Ascending aorta (tissue), 2 donors: ENCODE measurements at regions not wholly inside any gene's neighbourhood (a gene's known extent, or its start where the extent isn't known, plus 50 kb on each side); places are given as distances from the start of the nearest gene placed in this dataset.

ENCODE experiments used
- DNase-seq, 2 donors: peaks; one replicate each; pipeline ENCODE4 v3.0.0-alpha.2; 2019; ENCODE audit warnings: low spot score in 2 of 2
- H3K27ac ChIP-seq, 2 donors: fragments of 200-600 bp; sonication (generic); one replicate each; pipeline ENCODE4 v1.5.1; 2016 to 2017; ENCODE audit warnings: mild to moderate bottlenecking in 1 of 2
- H3K27me3 ChIP-seq: fragments of 200-600 bp; sonication (generic); one replicate; pipeline ENCODE4 v1.5.1; 2017
- H3K36me3 ChIP-seq, 2 donors: fragments of 200-600 bp; sonication (generic); one replicate each; pipeline ENCODE4 v1.5.1; 2016
- H3K4me1 ChIP-seq, 2 donors: fragments of 200-600 bp; sonication (generic); one replicate each; pipeline ENCODE4 v1.5.1; 2016 to 2017; ENCODE audit warnings: mild to moderate bottlenecking in 1 of 2
- H3K4me3 ChIP-seq, 2 donors: fragments of 200-600 bp; sonication (generic); one replicate each; pipeline ENCODE4 v1.5.1; 2016 to 2017; ENCODE audit warnings: mild to moderate bottlenecking in 1 of 2
- H3K9me3 ChIP-seq, 2 donors: fragments of 200-600 bp; sonication (generic); one replicate each; pipeline ENCODE4 v1.5.1; 2016
- intact Hi-C: fragments of 100-400 bp; cut with DNase I; formaldehyde crosslinking; loops from one replicate; pipeline ENCODE4 v1.15.1; 2023
- TF ChIP-seq, protein P1 (sequence below), 3 experiments: fragments of 200-600 bp in 2 of 3; fragments of 450-650 bp in 1 of 3; sonication (generic) in 2 of 3; IDR thresholded peaks; one replicate each; pipeline ENCODE4 v1.5.1; 2016 to 2019; ENCODE audit warnings: antibody characterized with exemption in 3 of 3, mild to moderate bottlenecking in 1 of 3, moderate library complexity in 1 of 3

DNA sequence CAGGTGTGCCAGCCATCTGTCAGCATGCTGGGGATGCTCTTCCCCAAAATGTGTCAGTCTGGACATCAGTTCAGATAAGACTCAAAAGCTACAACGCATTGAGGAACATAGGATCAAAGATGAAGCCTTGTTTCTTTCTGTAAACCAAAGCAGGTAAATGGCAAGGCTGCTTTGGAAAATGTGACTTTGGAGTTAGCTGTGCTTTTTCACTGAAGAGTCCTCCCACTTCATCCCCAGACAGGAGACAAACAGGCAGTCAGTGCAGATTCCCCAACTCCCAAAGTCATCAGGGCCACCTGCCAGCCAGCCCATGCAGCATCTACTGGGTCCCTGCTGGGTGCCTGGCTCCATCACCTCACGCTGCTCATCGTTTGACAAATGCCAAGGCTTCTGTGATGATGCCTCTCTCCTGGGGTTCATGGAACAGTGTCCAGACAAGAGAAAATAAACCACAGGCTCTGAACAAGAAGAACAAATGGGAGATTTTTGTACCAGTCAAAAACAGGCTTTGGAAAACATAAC, 205.0 kb upstream of the BTBD3 start:
- H3K4me3 ChIP-seq: no peak overlapping the region
- intact Hi-C loops: no loop called here
- no peaks in the 10 kb centered on the region for H3K27me3 ChIP-seq
- H3K9me3 ChIP-seq: no peaks in the 10 kb centered on the region
- H3K4me1 ChIP-seq: no peaks in the 10 kb centered on the region
- H3K36me3 ChIP-seq: no peaks in the 10 kb centered on the region
- TF ChIP-seq, protein P1, sequence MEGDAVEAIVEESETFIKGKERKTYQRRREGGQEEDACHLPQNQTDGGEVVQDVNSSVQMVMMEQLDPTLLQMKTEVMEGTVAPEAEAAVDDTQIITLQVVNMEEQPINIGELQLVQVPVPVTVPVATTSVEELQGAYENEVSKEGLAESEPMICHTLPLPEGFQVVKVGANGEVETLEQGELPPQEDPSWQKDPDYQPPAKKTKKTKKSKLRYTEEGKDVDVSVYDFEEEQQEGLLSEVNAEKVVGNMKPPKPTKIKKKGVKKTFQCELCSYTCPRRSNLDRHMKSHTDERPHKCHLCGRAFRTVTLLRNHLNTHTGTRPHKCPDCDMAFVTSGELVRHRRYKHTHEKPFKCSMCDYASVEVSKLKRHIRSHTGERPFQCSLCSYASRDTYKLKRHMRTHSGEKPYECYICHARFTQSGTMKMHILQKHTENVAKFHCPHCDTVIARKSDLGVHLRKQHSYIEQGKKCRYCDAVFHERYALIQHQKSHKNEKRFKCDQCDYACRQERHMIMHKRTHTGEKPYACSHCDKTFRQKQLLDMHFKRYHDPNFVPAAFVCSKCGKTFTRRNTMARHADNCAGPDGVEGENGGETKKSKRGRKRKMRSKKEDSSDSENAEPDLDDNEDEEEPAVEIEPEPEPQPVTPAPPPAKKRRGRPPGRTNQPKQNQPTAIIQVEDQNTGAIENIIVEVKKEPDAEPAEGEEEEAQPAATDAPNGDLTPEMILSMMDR (IDR thresholded peaks at IDR 0.05): no peak
- no peak overlapping the region for H3K27ac ChIP-seq
- DNase-seq: no peak

DNA sequence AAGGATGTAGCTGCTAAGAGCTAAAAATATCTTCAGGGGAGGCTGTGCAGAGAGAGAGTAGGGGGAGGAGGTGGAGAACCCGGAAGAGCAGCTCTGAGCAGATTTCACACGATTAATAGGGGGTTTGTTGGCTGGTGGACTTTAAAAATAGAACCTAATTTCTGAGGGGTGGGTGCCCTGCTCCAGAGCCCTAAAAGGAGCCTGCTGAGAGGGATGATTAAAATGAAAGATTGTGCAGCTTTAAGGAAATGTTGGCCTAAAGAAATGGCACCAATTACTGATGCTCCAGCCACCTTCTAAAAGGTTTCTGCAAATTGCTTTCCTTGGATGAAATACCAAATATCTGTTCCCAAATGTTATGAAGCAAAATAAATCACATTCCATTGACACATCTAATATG, 202.8 kb upstream of the BTBD3 start:
- intact Hi-C loops: no loop called here
- TF ChIP-seq, protein P1 (IDR thresholded peaks at IDR 0.05): no peak
- no peaks in the 10 kb centered on the region for H3K4me1 ChIP-seq
- H3K27me3 ChIP-seq: no peaks in the 10 kb centered on the region
- DNase-seq: no peak
- no peaks in the 10 kb centered on the region for H3K36me3 ChIP-seq
- H3K9me3 ChIP-seq: no peaks in the 10 kb centered on the region
- H3K4me3 ChIP-seq: no peak overlapping the region
- H3K27ac ChIP-seq: no peak overlapping the region

GRCh38 chr20:11716239-11716944, 201.3 kb upstream of the BTBD3 start:
- Histone ChIP-seq H3K9me3 (no peaks in the 10 kb centered on the region), H3K27me3 (no peaks in the 10 kb centered on the region), H3K36me3 (no peaks in the 10 kb centered on the region), H3K27ac (no peak overlapping the region), H3K4me3 (no peak overlapping the region), H3K4me1 (no peaks in the 10 kb centered on the region)
- DNase-seq: no peak
- intact Hi-C loops: no loop called here
- TF ChIP-seq, protein P1 (IDR thresholded peaks at IDR 0.05): peak in 1 of 3 experiments; percentile 6

- H3K4me3 ChIP-seq: no peak overlapping the region
- DNase-seq: no peak
- H3K27me3 ChIP-seq: no peaks in the 10 kb centered on the region
- no peaks in the 10 kb centered on the region for H3K9me3 ChIP-seq
- TF ChIP-seq, protein P1 (IDR thresholded peaks at IDR 0.05): no peak
- no peak overlapping the region for H3K27ac ChIP-seq
- intact Hi-C loops: no loop called here
- no peaks in the 10 kb centered on the region for H3K4me1 ChIP-seq
- no peaks in the 10 kb centered on the region for H3K36me3 ChIP-seq
These were observed 200.8 kb upstream of the BTBD3 start for GRCh38 chr20:11716945-11717248.

DNA sequence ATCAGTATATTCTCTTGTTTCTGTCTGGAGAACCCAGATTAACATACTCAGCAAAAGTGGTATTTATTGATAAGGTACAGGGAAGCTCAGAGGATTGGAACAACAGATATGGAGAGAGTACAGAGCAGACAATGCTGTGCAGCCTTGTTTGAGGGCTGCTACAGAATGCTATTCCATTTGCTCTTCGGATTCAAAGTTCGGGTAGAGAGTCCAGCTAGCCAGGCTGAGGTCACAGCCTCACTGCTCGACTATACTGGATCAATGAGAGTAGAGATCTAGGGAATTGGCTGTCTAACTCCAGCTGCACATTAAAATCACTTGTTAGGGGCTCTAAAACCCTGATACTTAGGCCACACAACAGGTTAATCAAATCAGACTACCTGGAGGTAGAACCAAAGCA, 200.1 kb upstream of the BTBD3 start:
- no peak for DNase-seq
- TF ChIP-seq, protein P1 (IDR thresholded peaks at IDR 0.05): no peak
- Histone ChIP-seq H3K27me3 (no peaks in the 10 kb centered on the region), H3K36me3 (no peaks in the 10 kb centered on the region), H3K4me1 (no peaks in the 10 kb centered on the region), H3K9me3 (no peaks in the 10 kb centered on the region), H3K27ac (no peak overlapping the region), H3K4me3 (no peak overlapping the region)
- intact Hi-C loops: no loop called here
